Thyroid gland (tissue), 4 donors: ENCODE measurements at regions not wholly inside any gene's neighbourhood (a gene's known extent, or its start where the extent isn't known, plus 50 kb on each side); places are given as distances from the start of the nearest gene placed in this dataset.

Experiments used
- POLR2A ChIP-seq, 2 donors: fragments of 450-650 bp; IDR thresholded peaks; one replicate each; pipeline ENCODE4 v1.6.1; 2017; ENCODE audit warnings: antibody characterized with exemption in 2 of 2, mild to moderate bottlenecking in 2 of 2, moderate library complexity in 1 of 2
- TF ChIP-seq, protein P1 (sequence below), 6 experiments: fragments of 200-600 bp in 3 of 6; fragments of 450-650 bp in 3 of 6; sonication (generic) in 3 of 6; IDR thresholded peaks; one replicate each; pipeline ENCODE4 v1.5.1; 2016 to 2019; ENCODE audit warnings: antibody characterized with exemption in 6 of 6, mild to moderate bottlenecking in 2 of 6, inconsistent platforms in 1 of 6, moderate library complexity in 1 of 6

- TF ChIP-seq, protein P1, sequence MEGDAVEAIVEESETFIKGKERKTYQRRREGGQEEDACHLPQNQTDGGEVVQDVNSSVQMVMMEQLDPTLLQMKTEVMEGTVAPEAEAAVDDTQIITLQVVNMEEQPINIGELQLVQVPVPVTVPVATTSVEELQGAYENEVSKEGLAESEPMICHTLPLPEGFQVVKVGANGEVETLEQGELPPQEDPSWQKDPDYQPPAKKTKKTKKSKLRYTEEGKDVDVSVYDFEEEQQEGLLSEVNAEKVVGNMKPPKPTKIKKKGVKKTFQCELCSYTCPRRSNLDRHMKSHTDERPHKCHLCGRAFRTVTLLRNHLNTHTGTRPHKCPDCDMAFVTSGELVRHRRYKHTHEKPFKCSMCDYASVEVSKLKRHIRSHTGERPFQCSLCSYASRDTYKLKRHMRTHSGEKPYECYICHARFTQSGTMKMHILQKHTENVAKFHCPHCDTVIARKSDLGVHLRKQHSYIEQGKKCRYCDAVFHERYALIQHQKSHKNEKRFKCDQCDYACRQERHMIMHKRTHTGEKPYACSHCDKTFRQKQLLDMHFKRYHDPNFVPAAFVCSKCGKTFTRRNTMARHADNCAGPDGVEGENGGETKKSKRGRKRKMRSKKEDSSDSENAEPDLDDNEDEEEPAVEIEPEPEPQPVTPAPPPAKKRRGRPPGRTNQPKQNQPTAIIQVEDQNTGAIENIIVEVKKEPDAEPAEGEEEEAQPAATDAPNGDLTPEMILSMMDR (IDR thresholded peaks at IDR 0.05), result no peak
- no peak for TF ChIP-seq POLR2A (IDR thresholded peaks at IDR 0.05)
Measured at GRCh38 chr5:40331616-40332015, 348.1 kb upstream of the PTGER4 start.
